HL-60 (cell line): ENCODE measurements at regions not wholly inside any gene's neighbourhood (a gene's known extent, or its start where the extent isn't known, plus 50 kb on each side); places are given as distances from the start of the nearest gene placed in this dataset.
"Not testable (repeated sequence)": the region's sequence is repeated elsewhere in the genome, so short reads cannot be mapped to it uniquely, and the experiment has no call there.

Source experiments
- GABPA ChIP-seq: IDR thresholded peaks from 2 replicates; pipeline ENCODE4 v1.6.1; 2012; ENCODE audit warnings: low read depth
- POLR2AphosphoS5 ChIP-seq: IDR thresholded peaks from 2 replicates; pipeline ENCODE4 v1.6.1; 2012; ENCODE audit warnings: low read depth
- SPI1 ChIP-seq: IDR thresholded peaks from 2 replicates; pipeline ENCODE4 v1.6.1; 2012; ENCODE audit warnings: low read depth, mild to moderate bottlenecking, borderline replicate concordance
- TF ChIP-seq, protein P1 (sequence below): IDR thresholded peaks from one replicate; pipeline ENCODE4 v1.5.1; 2011; ENCODE audit warnings: low read length, control low read depth, inconsistent platforms; ENCODE audit not compliant: insufficient read depth
- TF ChIP-seq, protein P2 (sequence below): IDR thresholded peaks from 2 replicates; pipeline ENCODE4 v1.6.1; 2012; ENCODE audit warnings: low read depth; ENCODE audit not compliant: insufficient replicate concordance

DNA sequence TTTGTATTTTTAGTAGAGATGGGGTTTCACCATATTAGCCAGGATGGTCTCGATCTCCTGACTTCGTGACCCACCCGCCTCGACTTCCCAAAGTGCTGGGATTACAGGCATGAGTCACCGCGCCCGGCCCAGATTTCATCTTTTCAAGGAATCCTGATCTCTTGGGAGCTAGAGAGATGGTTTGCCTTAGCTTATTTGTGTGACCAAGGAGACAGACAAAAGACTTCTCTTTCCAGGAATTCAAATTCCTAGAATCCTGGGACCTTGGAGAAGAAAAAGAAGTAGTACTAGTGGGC, 337.1 kb upstream of the KLF4 start:
- TF ChIP-seq POLR2AphosphoS5, GABPA, SPI1: not testable (repeated sequence)
- TF ChIP-seq, protein P1, sequence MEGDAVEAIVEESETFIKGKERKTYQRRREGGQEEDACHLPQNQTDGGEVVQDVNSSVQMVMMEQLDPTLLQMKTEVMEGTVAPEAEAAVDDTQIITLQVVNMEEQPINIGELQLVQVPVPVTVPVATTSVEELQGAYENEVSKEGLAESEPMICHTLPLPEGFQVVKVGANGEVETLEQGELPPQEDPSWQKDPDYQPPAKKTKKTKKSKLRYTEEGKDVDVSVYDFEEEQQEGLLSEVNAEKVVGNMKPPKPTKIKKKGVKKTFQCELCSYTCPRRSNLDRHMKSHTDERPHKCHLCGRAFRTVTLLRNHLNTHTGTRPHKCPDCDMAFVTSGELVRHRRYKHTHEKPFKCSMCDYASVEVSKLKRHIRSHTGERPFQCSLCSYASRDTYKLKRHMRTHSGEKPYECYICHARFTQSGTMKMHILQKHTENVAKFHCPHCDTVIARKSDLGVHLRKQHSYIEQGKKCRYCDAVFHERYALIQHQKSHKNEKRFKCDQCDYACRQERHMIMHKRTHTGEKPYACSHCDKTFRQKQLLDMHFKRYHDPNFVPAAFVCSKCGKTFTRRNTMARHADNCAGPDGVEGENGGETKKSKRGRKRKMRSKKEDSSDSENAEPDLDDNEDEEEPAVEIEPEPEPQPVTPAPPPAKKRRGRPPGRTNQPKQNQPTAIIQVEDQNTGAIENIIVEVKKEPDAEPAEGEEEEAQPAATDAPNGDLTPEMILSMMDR = not testable (repeated sequence)
- TF ChIP-seq, protein P2, sequence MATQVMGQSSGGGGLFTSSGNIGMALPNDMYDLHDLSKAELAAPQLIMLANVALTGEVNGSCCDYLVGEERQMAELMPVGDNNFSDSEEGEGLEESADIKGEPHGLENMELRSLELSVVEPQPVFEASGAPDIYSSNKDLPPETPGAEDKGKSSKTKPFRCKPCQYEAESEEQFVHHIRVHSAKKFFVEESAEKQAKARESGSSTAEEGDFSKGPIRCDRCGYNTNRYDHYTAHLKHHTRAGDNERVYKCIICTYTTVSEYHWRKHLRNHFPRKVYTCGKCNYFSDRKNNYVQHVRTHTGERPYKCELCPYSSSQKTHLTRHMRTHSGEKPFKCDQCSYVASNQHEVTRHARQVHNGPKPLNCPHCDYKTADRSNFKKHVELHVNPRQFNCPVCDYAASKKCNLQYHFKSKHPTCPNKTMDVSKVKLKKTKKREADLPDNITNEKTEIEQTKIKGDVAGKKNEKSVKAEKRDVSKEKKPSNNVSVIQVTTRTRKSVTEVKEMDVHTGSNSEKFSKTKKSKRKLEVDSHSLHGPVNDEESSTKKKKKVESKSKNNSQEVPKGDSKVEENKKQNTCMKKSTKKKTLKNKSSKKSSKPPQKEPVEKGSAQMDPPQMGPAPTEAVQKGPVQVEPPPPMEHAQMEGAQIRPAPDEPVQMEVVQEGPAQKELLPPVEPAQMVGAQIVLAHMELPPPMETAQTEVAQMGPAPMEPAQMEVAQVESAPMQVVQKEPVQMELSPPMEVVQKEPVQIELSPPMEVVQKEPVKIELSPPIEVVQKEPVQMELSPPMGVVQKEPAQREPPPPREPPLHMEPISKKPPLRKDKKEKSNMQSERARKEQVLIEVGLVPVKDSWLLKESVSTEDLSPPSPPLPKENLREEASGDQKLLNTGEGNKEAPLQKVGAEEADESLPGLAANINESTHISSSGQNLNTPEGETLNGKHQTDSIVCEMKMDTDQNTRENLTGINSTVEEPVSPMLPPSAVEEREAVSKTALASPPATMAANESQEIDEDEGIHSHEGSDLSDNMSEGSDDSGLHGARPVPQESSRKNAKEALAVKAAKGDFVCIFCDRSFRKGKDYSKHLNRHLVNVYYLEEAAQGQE = not testable (repeated sequence)
